GM23338 (cell line): ENCODE measurements at regions not wholly inside any gene's neighbourhood (a gene's known extent, or its start where the extent isn't known, plus 50 kb on each side); places are given as distances from the start of the nearest gene placed in this dataset.

ENCODE experiments used
- ATAC-seq: fragments of 200-7000 bp; cut with Tn5 transposase; 3 replicates; pipeline ENCODE4 v1.9.1; 2020
- DNase-seq: peaks from one replicate; pipeline ENCODE4 v3.0.0-alpha.2; 2015; ENCODE audit warnings: low spot score
- H2AFZ ChIP-seq: fragments of 200-600 bp; sonication (generic); 2 replicates; pipeline ENCODE4 v1.8.0; 2016; ENCODE audit warnings: antibody characterized with exemption, mild to moderate bottlenecking, moderate library complexity
- H3F3A ChIP-seq: fragments of 200-600 bp; sonication (generic); replicated peaks from 2 replicates; pipeline ENCODE4 v1.8.0; 2017; ENCODE audit warnings: antibody characterized with exemption, mixed run types, low read depth
- H3K27ac ChIP-seq: fragments of 200-600 bp; sonication (generic); 2 replicates; pipeline ENCODE4 v1.6.1; 2016; ENCODE audit warnings: low read depth
- H3K27me3 ChIP-seq: fragments of 200-600 bp; sonication (generic); 2 replicates; pipeline ENCODE4 v1.8.0; 2016; ENCODE audit warnings: mild to moderate bottlenecking, mixed run types, moderate library complexity; ENCODE audit not compliant: insufficient read depth
- H3K36me3 ChIP-seq: fragments of 200-600 bp; sonication (generic); 2 replicates; pipeline ENCODE4 v1.8.0; 2016; ENCODE audit warnings: mild to moderate bottlenecking; ENCODE audit not compliant: insufficient read depth
- H3K4me1 ChIP-seq: fragments of 200-600 bp; sonication (generic); 2 replicates; pipeline ENCODE4 v1.8.0; 2016; ENCODE audit warnings: mild to moderate bottlenecking, moderate library complexity; ENCODE audit not compliant: insufficient read depth
- H3K4me2 ChIP-seq: fragments of 200-600 bp; sonication (generic); 2 replicates; pipeline ENCODE4 v1.7.1; 2017; ENCODE audit warnings: mixed run types
- H3K4me3 ChIP-seq: fragments of 200-600 bp; sonication (generic); 2 replicates; pipeline ENCODE4 v1.6.1; 2016; ENCODE audit warnings: mixed run types
- H3K79me2 ChIP-seq: fragments of 200-600 bp; sonication (generic); replicated peaks from 2 replicates; pipeline ENCODE4 v1.8.0; 2017; ENCODE audit warnings: mild to moderate bottlenecking; ENCODE audit not compliant: insufficient read depth
- H3K9me2 ChIP-seq: fragments of 200-600 bp; sonication (generic); 2 replicates; pipeline ENCODE4 v1.8.0; 2017; ENCODE audit not compliant: insufficient read depth
- H4K20me1 ChIP-seq: fragments of 200-600 bp; sonication (generic); replicated peaks from 2 replicates; pipeline ENCODE4 v1.8.0; 2017; ENCODE audit warnings: mild to moderate bottlenecking; ENCODE audit not compliant: insufficient read depth
- H3K27ac Mint-ChIP-seq: 2 replicates; pipeline ENCODE4 v1.8.0; 2020; ENCODE audit warnings: inconsistent platforms, mild to moderate bottlenecking, moderate library complexity, mixed read lengths
- H3K27me3 Mint-ChIP-seq: 3 replicates; pipeline ENCODE4 v1.8.0; 2022; ENCODE audit warnings: low read depth, mild to moderate bottlenecking, moderate library complexity, mixed read lengths, inconsistent platforms; ENCODE audit not compliant: insufficient read depth, poor library complexity
- H3K36me3 Mint-ChIP-seq: 3 replicates; pipeline ENCODE4 v1.8.0; 2021; ENCODE audit warnings: low read depth, mild to moderate bottlenecking, inconsistent platforms, moderate library complexity, mixed read lengths
- H3K4me1 Mint-ChIP-seq: 3 replicates; pipeline ENCODE4 v1.8.0; 2020; ENCODE audit warnings: mild to moderate bottlenecking, inconsistent platforms, mixed read lengths
- H3K4me3 Mint-ChIP-seq: 3 replicates; pipeline ENCODE4 v1.8.0; 2021; ENCODE audit warnings: moderate library complexity, mild to moderate bottlenecking, inconsistent platforms, mixed read lengths
- H3K9me3 Mint-ChIP-seq: 3 replicates; pipeline ENCODE4 v1.8.0; 2020; ENCODE audit warnings: moderate library complexity, mild to moderate bottlenecking, inconsistent platforms, mixed read lengths
- CREB1 ChIP-seq: fragments of 250-450 bp; sonication (Bioruptor Pico); IDR thresholded peaks from 2 replicates; pipeline ENCODE4 v1.5.0; 2020; ENCODE audit warnings: low read depth, mild to moderate bottlenecking, moderate library complexity
- EZH2 ChIP-seq: fragments of 200-600 bp; sonication (generic); IDR thresholded peaks from one replicate; pipeline ENCODE4 v1.8.0; 2017; ENCODE audit warnings: antibody characterized with exemption, mild to moderate bottlenecking, low read depth; ENCODE audit not compliant: unreplicated experiment
- EZH2phosphoT487 ChIP-seq: fragments of 200-600 bp; sonication (generic); IDR thresholded peaks from one replicate; pipeline ENCODE4 v1.8.1; 2018; ENCODE audit warnings: antibody characterized with exemption; ENCODE audit not compliant: unreplicated experiment
- JUNB ChIP-seq: IDR thresholded peaks from one replicate; pipeline ENCODE4 v1.6.1; 2016; ENCODE audit warnings: antibody characterized with exemption; ENCODE audit not compliant: unreplicated experiment
- NANOG ChIP-seq: IDR thresholded peaks from 2 replicates; pipeline ENCODE4 v1.6.1; 2016; ENCODE audit warnings: antibody characterized with exemption, borderline replicate concordance
- POLR2AphosphoS5 ChIP-seq: IDR thresholded peaks from 2 replicates; pipeline ENCODE4 v1.6.1; 2016; ENCODE audit warnings: antibody characterized with exemption, low read depth
- STAT1 ChIP-seq: IDR thresholded peaks from one replicate; pipeline ENCODE4 v1.6.1; 2016; ENCODE audit warnings: antibody characterized with exemption; ENCODE audit not compliant: unreplicated experiment
- ZNF114 ChIP-seq: fragments of 250-450 bp; sonication (Bioruptor Pico); IDR thresholded peaks from 2 replicates; pipeline ENCODE4 v1.5.0; 2020; ENCODE audit warnings: mild to moderate bottlenecking, moderate library complexity
- ZNF331 ChIP-seq: fragments of 250-450 bp; sonication (Bioruptor Pico); IDR thresholded peaks from 2 replicates; pipeline ENCODE4 v1.5.0; 2020; ENCODE audit warnings: low read depth, mild to moderate bottlenecking, moderate library complexity
- TF ChIP-seq, protein P1 (sequence below): IDR thresholded peaks from one replicate; pipeline ENCODE4 v1.6.1; 2018; ENCODE audit warnings: antibody characterized with exemption; ENCODE audit not compliant: unreplicated experiment
- TF ChIP-seq, protein P2 (sequence below): IDR thresholded peaks from 2 replicates; pipeline ENCODE4 v1.6.1; 2016; ENCODE audit warnings: antibody characterized with exemption
- TF ChIP-seq, protein P3 (sequence below): fragments of 250-450 bp; sonication (Bioruptor Pico); IDR thresholded peaks from 2 replicates; pipeline ENCODE4 v1.5.0; 2020; ENCODE audit warnings: mild to moderate bottlenecking, moderate library complexity
- TF ChIP-seq, protein P4 (sequence below), 2 experiments: fragments of 200-600 bp in 1 of 2; sonication (generic) in 1 of 2; conservative IDR thresholded peaks; 2 replicates each; pipeline versions ENCODE4 v1.5.1 to v1.6.1; 2016 to 2017; ENCODE audit warnings: antibody characterized with exemption in 2 of 2, low read depth in 2 of 2, mild to moderate bottlenecking in 2 of 2, moderate library complexity in 1 of 2

DNA sequence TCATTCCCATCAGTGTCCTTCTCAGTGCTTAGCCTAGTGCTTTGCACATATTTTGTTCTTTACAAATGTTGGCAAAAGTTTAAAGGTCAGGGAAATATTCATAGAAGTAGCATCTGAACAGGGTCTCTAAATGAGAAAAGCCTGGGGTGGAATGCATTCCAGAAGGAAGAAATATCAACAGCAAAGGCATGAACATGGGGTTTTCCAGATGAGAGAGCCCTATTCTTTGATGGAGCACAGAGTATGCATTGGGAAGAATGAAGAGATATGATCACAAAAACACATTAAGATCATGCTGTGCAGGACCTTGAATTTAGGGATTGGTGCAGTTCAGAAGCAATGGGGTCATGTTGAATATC, 140.2 kb downstream of the SNX19 start:
- H3K27ac ChIP-seq, result no peak overlapping the region
- H2AFZ ChIP-seq, result no peak overlapping the region
- TF ChIP-seq, protein P1, sequence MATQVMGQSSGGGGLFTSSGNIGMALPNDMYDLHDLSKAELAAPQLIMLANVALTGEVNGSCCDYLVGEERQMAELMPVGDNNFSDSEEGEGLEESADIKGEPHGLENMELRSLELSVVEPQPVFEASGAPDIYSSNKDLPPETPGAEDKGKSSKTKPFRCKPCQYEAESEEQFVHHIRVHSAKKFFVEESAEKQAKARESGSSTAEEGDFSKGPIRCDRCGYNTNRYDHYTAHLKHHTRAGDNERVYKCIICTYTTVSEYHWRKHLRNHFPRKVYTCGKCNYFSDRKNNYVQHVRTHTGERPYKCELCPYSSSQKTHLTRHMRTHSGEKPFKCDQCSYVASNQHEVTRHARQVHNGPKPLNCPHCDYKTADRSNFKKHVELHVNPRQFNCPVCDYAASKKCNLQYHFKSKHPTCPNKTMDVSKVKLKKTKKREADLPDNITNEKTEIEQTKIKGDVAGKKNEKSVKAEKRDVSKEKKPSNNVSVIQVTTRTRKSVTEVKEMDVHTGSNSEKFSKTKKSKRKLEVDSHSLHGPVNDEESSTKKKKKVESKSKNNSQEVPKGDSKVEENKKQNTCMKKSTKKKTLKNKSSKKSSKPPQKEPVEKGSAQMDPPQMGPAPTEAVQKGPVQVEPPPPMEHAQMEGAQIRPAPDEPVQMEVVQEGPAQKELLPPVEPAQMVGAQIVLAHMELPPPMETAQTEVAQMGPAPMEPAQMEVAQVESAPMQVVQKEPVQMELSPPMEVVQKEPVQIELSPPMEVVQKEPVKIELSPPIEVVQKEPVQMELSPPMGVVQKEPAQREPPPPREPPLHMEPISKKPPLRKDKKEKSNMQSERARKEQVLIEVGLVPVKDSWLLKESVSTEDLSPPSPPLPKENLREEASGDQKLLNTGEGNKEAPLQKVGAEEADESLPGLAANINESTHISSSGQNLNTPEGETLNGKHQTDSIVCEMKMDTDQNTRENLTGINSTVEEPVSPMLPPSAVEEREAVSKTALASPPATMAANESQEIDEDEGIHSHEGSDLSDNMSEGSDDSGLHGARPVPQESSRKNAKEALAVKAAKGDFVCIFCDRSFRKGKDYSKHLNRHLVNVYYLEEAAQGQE, result no peak
- TF ChIP-seq, protein P2, sequence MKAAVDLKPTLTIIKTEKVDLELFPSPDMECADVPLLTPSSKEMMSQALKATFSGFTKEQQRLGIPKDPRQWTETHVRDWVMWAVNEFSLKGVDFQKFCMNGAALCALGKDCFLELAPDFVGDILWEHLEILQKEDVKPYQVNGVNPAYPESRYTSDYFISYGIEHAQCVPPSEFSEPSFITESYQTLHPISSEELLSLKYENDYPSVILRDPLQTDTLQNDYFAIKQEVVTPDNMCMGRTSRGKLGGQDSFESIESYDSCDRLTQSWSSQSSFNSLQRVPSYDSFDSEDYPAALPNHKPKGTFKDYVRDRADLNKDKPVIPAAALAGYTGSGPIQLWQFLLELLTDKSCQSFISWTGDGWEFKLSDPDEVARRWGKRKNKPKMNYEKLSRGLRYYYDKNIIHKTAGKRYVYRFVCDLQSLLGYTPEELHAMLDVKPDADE, result no peak
- TF ChIP-seq ZNF331 (CRISPR knock-in tag) (no peak), STAT1 (no peak), CREB1 (CRISPR knock-in tag) (no peak), JUNB (no peak), EZH2 (no peak), POLR2AphosphoS5 (no peak), EZH2phosphoT487 (no peak), NANOG (no peak), ZNF114 (CRISPR knock-in tag) (no peak)
- TF ChIP-seq, protein P3, sequence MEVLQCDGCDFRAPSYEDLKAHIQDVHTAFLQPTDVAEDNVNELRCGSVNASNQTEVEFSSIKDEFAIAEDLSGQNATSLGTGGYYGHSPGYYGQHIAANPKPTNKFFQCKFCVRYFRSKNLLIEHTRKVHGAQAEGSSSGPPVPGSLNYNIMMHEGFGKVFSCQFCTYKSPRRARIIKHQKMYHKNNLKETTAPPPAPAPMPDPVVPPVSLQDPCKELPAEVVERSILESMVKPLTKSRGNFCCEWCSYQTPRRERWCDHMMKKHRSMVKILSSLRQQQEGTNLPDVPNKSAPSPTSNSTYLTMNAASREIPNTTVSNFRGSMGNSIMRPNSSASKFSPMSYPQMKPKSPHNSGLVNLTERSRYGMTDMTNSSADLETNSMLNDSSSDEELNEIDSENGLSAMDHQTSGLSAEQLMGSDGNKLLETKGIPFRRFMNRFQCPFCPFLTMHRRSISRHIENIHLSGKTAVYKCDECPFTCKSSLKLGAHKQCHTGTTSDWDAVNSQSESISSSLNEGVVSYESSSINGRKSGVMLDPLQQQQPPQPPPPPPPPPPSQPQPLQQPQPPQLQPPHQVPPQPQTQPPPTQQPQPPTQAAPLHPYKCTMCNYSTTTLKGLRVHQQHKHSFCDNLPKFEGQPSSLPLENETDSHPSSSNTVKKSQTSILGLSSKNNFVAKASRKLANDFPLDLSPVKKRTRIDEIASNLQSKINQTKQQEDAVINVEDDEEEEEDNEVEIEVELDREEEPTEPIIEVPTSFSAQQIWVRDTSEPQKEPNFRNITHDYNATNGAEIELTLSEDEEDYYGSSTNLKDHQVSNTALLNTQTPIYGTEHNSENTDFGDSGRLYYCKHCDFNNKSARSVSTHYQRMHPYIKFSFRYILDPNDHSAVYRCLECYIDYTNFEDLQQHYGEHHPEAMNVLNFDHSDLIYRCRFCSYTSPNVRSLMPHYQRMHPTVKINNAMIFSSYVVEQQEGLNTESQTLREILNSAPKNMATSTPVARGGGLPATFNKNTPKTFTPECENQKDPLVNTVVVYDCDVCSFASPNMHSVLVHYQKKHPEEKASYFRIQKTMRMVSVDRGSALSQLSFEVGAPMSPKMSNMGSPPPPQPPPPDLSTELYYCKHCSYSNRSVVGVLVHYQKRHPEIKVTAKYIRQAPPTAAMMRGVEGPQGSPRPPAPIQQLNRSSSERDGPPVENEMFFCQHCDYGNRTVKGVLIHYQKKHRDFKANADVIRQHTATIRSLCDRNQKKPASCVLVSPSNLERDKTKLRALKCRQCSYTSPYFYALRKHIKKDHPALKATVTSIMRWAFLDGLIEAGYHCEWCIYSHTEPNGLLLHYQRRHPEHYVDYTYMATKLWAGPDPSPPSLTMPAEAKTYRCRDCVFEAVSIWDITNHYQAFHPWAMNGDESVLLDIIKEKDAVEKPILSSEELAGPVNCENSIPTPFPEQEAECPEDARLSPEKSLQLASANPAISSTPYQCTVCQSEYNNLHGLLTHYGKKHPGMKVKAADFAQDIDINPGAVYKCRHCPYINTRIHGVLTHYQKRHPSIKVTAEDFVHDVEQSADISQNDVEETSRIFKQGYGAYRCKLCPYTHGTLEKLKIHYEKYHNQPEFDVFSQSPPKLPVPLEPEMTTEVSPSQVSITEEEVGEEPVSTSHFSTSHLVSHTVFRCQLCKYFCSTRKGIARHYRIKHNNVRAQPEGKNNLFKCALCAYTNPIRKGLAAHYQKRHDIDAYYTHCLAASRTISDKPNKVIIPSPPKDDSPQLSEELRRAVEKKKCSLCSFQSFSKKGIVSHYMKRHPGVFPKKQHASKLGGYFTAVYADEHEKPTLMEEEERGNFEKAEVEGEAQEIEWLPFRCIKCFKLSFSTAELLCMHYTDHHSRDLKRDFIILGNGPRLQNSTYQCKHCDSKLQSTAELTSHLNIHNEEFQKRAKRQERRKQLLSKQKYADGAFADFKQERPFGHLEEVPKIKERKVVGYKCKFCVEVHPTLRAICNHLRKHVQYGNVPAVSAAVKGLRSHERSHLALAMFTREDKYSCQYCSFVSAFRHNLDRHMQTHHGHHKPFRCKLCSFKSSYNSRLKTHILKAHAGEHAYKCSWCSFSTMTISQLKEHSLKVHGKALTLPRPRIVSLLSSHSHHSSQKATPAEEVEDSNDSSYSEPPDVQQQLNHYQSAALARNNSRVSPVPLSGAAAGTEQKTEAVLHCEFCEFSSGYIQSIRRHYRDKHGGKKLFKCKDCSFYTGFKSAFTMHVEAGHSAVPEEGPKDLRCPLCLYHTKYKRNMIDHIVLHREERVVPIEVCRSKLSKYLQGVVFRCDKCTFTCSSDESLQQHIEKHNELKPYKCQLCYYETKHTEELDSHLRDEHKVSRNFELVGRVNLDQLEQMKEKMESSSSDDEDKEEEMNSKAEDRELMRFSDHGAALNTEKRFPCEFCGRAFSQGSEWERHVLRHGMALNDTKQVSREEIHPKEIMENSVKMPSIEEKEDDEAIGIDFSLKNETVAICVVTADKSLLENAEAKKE (CRISPR knock-in tag), result no peak
- TF ChIP-seq, protein P4, sequence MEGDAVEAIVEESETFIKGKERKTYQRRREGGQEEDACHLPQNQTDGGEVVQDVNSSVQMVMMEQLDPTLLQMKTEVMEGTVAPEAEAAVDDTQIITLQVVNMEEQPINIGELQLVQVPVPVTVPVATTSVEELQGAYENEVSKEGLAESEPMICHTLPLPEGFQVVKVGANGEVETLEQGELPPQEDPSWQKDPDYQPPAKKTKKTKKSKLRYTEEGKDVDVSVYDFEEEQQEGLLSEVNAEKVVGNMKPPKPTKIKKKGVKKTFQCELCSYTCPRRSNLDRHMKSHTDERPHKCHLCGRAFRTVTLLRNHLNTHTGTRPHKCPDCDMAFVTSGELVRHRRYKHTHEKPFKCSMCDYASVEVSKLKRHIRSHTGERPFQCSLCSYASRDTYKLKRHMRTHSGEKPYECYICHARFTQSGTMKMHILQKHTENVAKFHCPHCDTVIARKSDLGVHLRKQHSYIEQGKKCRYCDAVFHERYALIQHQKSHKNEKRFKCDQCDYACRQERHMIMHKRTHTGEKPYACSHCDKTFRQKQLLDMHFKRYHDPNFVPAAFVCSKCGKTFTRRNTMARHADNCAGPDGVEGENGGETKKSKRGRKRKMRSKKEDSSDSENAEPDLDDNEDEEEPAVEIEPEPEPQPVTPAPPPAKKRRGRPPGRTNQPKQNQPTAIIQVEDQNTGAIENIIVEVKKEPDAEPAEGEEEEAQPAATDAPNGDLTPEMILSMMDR (conservative IDR thresholded peaks at IDR 0.05; ENCODE audit: low read depth in 2 of 2), result no peak
- H3K4me1 ChIP-seq, result no peaks in the 10 kb centered on the region
- no peaks in the 10 kb centered on the region for H3K36me3 ChIP-seq
- no peak overlapping the region for H3K4me3 ChIP-seq
- H3K36me3 Mint-ChIP-seq, result no peaks in the 10 kb centered on the region
- peaks cover 15% of the 10 kb centered on the region for H3K9me2 ChIP-seq
- no peaks in the 10 kb centered on the region for H4K20me1 ChIP-seq
- H3K9me3 Mint-ChIP-seq, result no peaks in the 10 kb centered on the region; the same call in 2 of the 3 replicates
- ATAC-seq (no peak), DNase-seq (no peak)
- H3F3A ChIP-seq, result no peaks in the 10 kb centered on the region
- H3K27ac Mint-ChIP-seq, result no peak overlapping the region
- no peaks in the 10 kb centered on the region for H3K27me3 ChIP-seq
- no peaks in the 10 kb centered on the region for H3K27me3 Mint-ChIP-seq
- peaks cover 4% of the 10 kb centered on the region; the same call in 2 of the 3 replicates for H3K4me1 Mint-ChIP-seq
- no peak overlapping the region for H3K4me2 ChIP-seq
- H3K79me2 ChIP-seq, result no peaks in the 10 kb centered on the region
- H3K4me3 Mint-ChIP-seq, result no peak overlapping the region
